H1 (cell line): ENCODE measurements at regions not wholly inside any gene's neighbourhood (a gene's known extent, or its start where the extent isn't known, plus 50 kb on each side); places are given as distances from the start of the nearest gene placed in this dataset.

ENCODE experiments used
- CBX5 ChIP-seq: fragments of 300-800, 300-1000 bp; sonication (generic); IDR thresholded peaks from 2 replicates; pipeline ENCODE4 v1.7.1; 2016; ENCODE audit warnings: antibody characterized with exemption, low read length, low read depth
- CHD2 ChIP-seq: IDR thresholded peaks from 2 replicates; pipeline ENCODE4 v1.6.1; 2012; ENCODE audit warnings: low read length, improper control_type of control experiment
- HDAC6 ChIP-seq: IDR thresholded peaks from one replicate; pipeline ENCODE4 v1.7.1; 2012; ENCODE audit warnings: low read depth, mild to moderate bottlenecking, inconsistent platforms, low read length, moderate library complexity
- JUND ChIP-seq: IDR thresholded peaks from 2 replicates; pipeline ENCODE4 v1.6.1; 2011; ENCODE audit warnings: mild to moderate bottlenecking, improper control_type of control experiment, low read length
- TAF7 ChIP-seq: optimal IDR thresholded peaks from 2 replicates; pipeline ENCODE3; 2011; ENCODE audit warnings: low read depth, mild to moderate bottlenecking, inconsistent platforms, low read length, moderate library complexity, borderline replicate concordance
- TEAD4 ChIP-seq: IDR thresholded peaks from 2 replicates; pipeline ENCODE4 v1.6.1; 2012; ENCODE audit warnings: low read depth, low read length, inconsistent platforms, mixed read lengths

- TF ChIP-seq CHD2 (no peak), TAF7 (no peak), JUND (no peak), HDAC6 (no peak), TEAD4 (no peak), CBX5 (no peak)
These were observed 130.7 kb downstream of the RCN1 start (continued) for GRCh38 chr11:32221476-32222032.
